Fibroblast of skin of right biceps (primary cell): ENCODE measurements at regions not wholly inside any gene's neighbourhood (a gene's known extent, or its start where the extent isn't known, plus 50 kb on each side); places are given as distances from the start of the nearest gene placed in this dataset.

Source experiments
- DNase-seq: peaks from one replicate; pipeline ENCODE4 v3.0.0-alpha.2; 2013

- DNase-seq: no peak
Observed at GRCh38 chr6:130771741-130772140, 55.5 kb upstream of the SMLR1 start.

- no peak for DNase-seq
Observed at GRCh38 chr6:130773860-130774259, 53.3 kb upstream of the SMLR1 start.

GRCh38 chr6:130775411-130776012 is 51.7 kb upstream of the SMLR1 start:
- no peak for DNase-seq

- no peak for DNase-seq
Observed at GRCh38 chr6:130776287-130776925, 50.8 kb upstream of the SMLR1 start.
